Neural cell (in vitro differentiated cells): ENCODE measurements at regions not wholly inside any gene's neighbourhood (a gene's known extent, or its start where the extent isn't known, plus 50 kb on each side); places are given as distances from the start of the nearest gene placed in this dataset.

Source experiments
- CTCF ChIP-seq: fragments of 450-650 bp; IDR thresholded peaks from 2 replicates; pipeline ENCODE4 v1.5.1; 2014; ENCODE audit warnings: antibody characterized with exemption, mild to moderate bottlenecking, moderate library complexity; ENCODE audit not compliant: poor library complexity, severe bottlenecking
- EP300 ChIP-seq: fragments of 450-650 bp; conservative IDR thresholded peaks from 2 replicates; pipeline ENCODE4 v1.6.1; 2014; ENCODE audit warnings: antibody characterized with exemption, mild to moderate bottlenecking, moderate library complexity; ENCODE audit not compliant: poor library complexity, severe bottlenecking
- MXI1 ChIP-seq: fragments of 450-650 bp; conservative IDR thresholded peaks from 2 replicates; pipeline ENCODE4 v1.6.1; 2014; ENCODE audit warnings: antibody characterized with exemption, mild to moderate bottlenecking; ENCODE audit not compliant: poor library complexity, severe bottlenecking
- POLR2AphosphoS5 ChIP-seq: IDR thresholded peaks from 2 replicates; pipeline ENCODE4 v1.6.1; 2012
- TAF1 ChIP-seq: IDR thresholded peaks from 2 replicates; pipeline ENCODE4 v1.6.1; 2012; ENCODE audit warnings: low read depth

DNA sequence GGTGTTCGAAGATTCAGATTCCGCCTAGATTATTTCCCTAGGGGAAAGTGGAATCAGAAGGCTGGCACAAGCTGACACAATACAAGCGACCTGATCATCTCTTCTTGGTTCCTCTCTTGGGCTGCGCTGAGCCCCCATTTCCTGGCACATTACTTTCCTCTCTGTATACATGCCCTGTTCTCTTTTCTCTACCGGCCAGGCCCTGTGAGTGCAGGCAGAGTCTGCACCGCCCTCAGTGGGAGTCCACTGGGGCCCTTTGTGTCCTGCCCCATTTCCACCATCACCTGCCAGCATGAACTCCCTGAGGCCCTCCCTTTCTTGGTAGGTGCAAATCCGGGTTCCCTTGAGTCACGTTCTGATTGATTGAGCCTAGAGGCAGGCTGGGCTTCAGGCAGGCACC is 287.9 kb downstream of the MSX2 start:
- TF ChIP-seq CTCF (no peak), POLR2AphosphoS5 (no peak), MXI1 (no peak), EP300 (no peak), TAF1 (no peak)
